ENCODE measurements at regions not wholly inside any gene's neighbourhood (a gene's known extent, or its start where the extent isn't known, plus 50 kb on each side); places are given as distances from the start of the nearest gene placed in this dataset.

GRCh38 chr11:110992481-110992880 lies 253.0 kb upstream of the POU2AF2 start:
- TF ChIP-seq SIN3A (IDR thresholded peaks at IDR 0.05; ENCODE audit: low read depth) (no peak), YY1 (IDR thresholded peaks at IDR 0.05; ENCODE audit: extremely low read depth, insufficient replicate concordance, low read depth, low read length) (no peak), JUND (IDR thresholded peaks at IDR 0.05) (no peak), EZH2 (IDR thresholded peaks at IDR 0.05) (no peak), EGR1 (IDR thresholded peaks at IDR 0.05; ENCODE audit: low read depth) (no peak)
